ENCODE measurements at regions not wholly inside any gene's neighbourhood (a gene's known extent, or its start where the extent isn't known, plus 50 kb on each side); places are given as distances from the start of the nearest gene placed in this dataset.
A peak's percentile ranks its signal among the peaks of the same experiment; 100 is the strongest.

- no peak for FAIRE-seq
- TF ChIP-seq MYC (IDR thresholded peaks at IDR 0.05; ENCODE audit: low read depth, low read length) (no peak), EZH2 (IDR thresholded peaks at IDR 0.05; ENCODE audit: borderline replicate concordance, low read depth, low read length, severe bottlenecking) (no peak), POLR2AphosphoS5 (IDR thresholded peaks at IDR 0.05; ENCODE audit: insufficient read depth, low read depth, low read length) (no peak), CTCF (IDR thresholded peaks at IDR 0.05; ENCODE audit: extremely low read depth in 1 of 2, insufficient read depth in 1 of 2, low read depth in 1 of 2, low read length in 2 of 2) (no peak)
- dilution Hi-C loops (cut with MboI; ENCODE audit: extremely low pct_ligation_motif_present, low sequenced_read_pairs): no loop called here
- Histone ChIP-seq H3K4me3 (replicated peaks in 1 of 3; ENCODE audit: insufficient read depth in 1 of 3, low read depth in 1 of 3, low read length in 3 of 3) (no peak overlapping the region), H3K4me1 (ENCODE audit: control insufficient read depth, extremely low read depth, insufficient read depth, low read length) (peaks cover 42% of the 10 kb centered on the region), H2AFZ (ENCODE audit: low read depth, low read length) (no peak overlapping the region), H3K9me3 (replicated peaks; ENCODE audit: control insufficient read depth, insufficient read depth, low read length) (no peaks in the 10 kb centered on the region), H4K20me1 (replicated peaks; ENCODE audit: control insufficient read depth, extremely low read depth, insufficient read depth, low read length) (no peaks in the 10 kb centered on the region), H3K79me2 (ENCODE audit: control insufficient read depth, insufficient read depth, low read length) (no peaks in the 10 kb centered on the region), H3K9ac (replicated peaks; ENCODE audit: extremely low read depth, insufficient read depth, low read length) (no peak overlapping the region), H3K4me2 (ENCODE audit: insufficient read depth, low read length) (no peak overlapping the region), H3K27me3 (ENCODE audit: control insufficient read depth in 2 of 2, insufficient read depth in 2 of 2, low read length in 2 of 2) (no peaks in the 10 kb centered on the region), H3K36me3 (ENCODE audit: control insufficient read depth in 2 of 2, extremely low read depth in 1 of 2, insufficient read depth in 2 of 2, low read length in 2 of 2) (no peaks in the 10 kb centered on the region), H3K9me1 (replicated peaks; ENCODE audit: control insufficient read depth, extremely low read depth, insufficient read depth, low read length) (no peaks in the 10 kb centered on the region), H3K27ac (ENCODE audit: insufficient read depth, low read depth, low read length) (no peak overlapping the region)
- intact Hi-C loops (cut with micrococcal nuclease): no loop called here
- POLR2A ChIA-PET: no interaction called here
- BruUV-seq (replicated peaks): no TSS peak
- CTCF ChIA-PET: no interaction called here
- DNase-seq (ENCODE audit: low read depth, low spot score): no peak
These were observed 521.7 kb upstream of the ANKRD30A start for GRCh38 chr10:36603688-36604087.

- H3K9me1 ChIP-seq (replicated peaks; ENCODE audit: control insufficient read depth, extremely low read depth, insufficient read depth, low read length): no peaks in the 10 kb centered on the region
- no peaks in the 10 kb centered on the region for H3K27me3 ChIP-seq (ENCODE audit: control insufficient read depth in 2 of 2, insufficient read depth in 2 of 2, low read length in 2 of 2)
- intact Hi-C loops (cut with micrococcal nuclease) (no loop called here), dilution Hi-C loops (cut with MboI; ENCODE audit: extremely low pct_ligation_motif_present, low sequenced_read_pairs) (no loop called here)
- peak overlapping the region; percentile 75 for H3K4me2 ChIP-seq (ENCODE audit: insufficient read depth, low read length)
- TF ChIP-seq GATA2 (IDR thresholded peaks at IDR 0.05; ENCODE audit: insufficient read depth, insufficient read length, low read depth, low read length) (no peak), FOS (IDR thresholded peaks at IDR 0.05; ENCODE audit: borderline replicate concordance, insufficient read depth, low read length) (peak; percentile 73), POLR2A (IDR thresholded peaks at IDR 0.05; ENCODE audit: low read depth, low read length) (no peak), POLR2AphosphoS5 (IDR thresholded peaks at IDR 0.05; ENCODE audit: insufficient read depth, low read depth, low read length) (no peak), MAX (IDR thresholded peaks at IDR 0.05; ENCODE audit: insufficient read depth, insufficient read length) (no peak), MYC (IDR thresholded peaks at IDR 0.05; ENCODE audit: low read depth, low read length) (no peak), CTCF (IDR thresholded peaks at IDR 0.05; ENCODE audit: extremely low read depth in 1 of 2, insufficient read depth in 1 of 2, low read depth in 1 of 2, low read length in 2 of 2) (no peak), JUN (IDR thresholded peaks at IDR 0.05; ENCODE audit: borderline replicate concordance, insufficient read depth, insufficient read length, low read depth) (peak; percentile 21), EZH2 (IDR thresholded peaks at IDR 0.05; ENCODE audit: borderline replicate concordance, low read depth, low read length, severe bottlenecking) (no peak)
- BruUV-seq (replicated peaks): no TSS peak
- FAIRE-seq (peak; percentile 85), DNase-seq (ENCODE audit: low read depth, low spot score) (peak; percentile 77)
- ChIA-PET POLR2A (no interaction called here), CTCF (no interaction called here)
- H4K20me1 ChIP-seq (replicated peaks; ENCODE audit: control insufficient read depth, extremely low read depth, insufficient read depth, low read length): no peaks in the 10 kb centered on the region
- no peak overlapping the region for H3K4me3 ChIP-seq (replicated peaks in 1 of 3; ENCODE audit: insufficient read depth in 1 of 3, low read depth in 1 of 3, low read length in 3 of 3)
- no peak overlapping the region for H3K27ac ChIP-seq (ENCODE audit: insufficient read depth, low read depth, low read length)
- H3K36me3 ChIP-seq (ENCODE audit: control insufficient read depth in 2 of 2, extremely low read depth in 1 of 2, insufficient read depth in 2 of 2, low read length in 2 of 2): no peaks in the 10 kb centered on the region
- H3K9ac ChIP-seq (replicated peaks; ENCODE audit: extremely low read depth, insufficient read depth, low read length): no peak overlapping the region
- no peak overlapping the region for H2AFZ ChIP-seq (ENCODE audit: low read depth, low read length)
- H3K4me1 ChIP-seq (ENCODE audit: control insufficient read depth, extremely low read depth, insufficient read depth, low read length): peaks cover 32% of the 10 kb centered on the region
- H3K79me2 ChIP-seq (ENCODE audit: control insufficient read depth, insufficient read depth, low read length): no peaks in the 10 kb centered on the region
- no peaks in the 10 kb centered on the region for H3K9me3 ChIP-seq (replicated peaks; ENCODE audit: control insufficient read depth, insufficient read depth, low read length)
These were observed 523.0 kb upstream of the ANKRD30A start for GRCh38 chr10:36602374-36602773.

All from endothelial cell of umbilical vein (primary cell).